ENCODE measurements at regions not wholly inside any gene's neighbourhood (a gene's known extent, or its start where the extent isn't known, plus 50 kb on each side); places are given as distances from the start of the nearest gene placed in this dataset.

DNA sequence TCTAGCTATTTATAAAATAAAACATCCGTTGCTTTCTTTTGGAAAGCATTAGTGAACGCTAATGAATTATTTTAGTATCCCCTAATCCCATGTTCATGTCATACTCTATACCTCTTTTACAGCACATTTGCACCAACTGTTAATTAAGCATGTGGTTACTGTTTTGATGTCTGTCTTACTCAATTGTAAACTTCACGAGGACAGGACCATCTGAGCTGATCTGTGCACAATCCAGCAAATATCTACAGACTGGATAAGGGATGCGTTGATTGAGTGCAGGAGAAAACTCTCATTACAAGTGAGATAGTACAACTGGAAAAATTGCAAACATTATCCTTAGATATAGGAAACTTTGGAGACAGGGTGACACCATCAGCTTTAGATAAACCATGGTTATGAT lies 201.1 kb downstream of the PCDH20 start:
- Histone ChIP-seq H3K79me2 (ENCODE audit: control insufficient read depth in 1 of 2, insufficient read depth in 2 of 2, low read length in 2 of 2) (no peaks in the 10 kb centered on the region), H2BK5ac (ENCODE audit: low read depth, low read length) (no peak overlapping the region), H3K9me3 (ENCODE audit: insufficient read depth in 2 of 2, low read depth in 1 of 2, low read length in 1 of 2) (no peaks in the 10 kb centered on the region), H2AK5ac (ENCODE audit: low read depth, low read length) (no peak overlapping the region), H3K27me3 (replicated peaks in 1 of 4; ENCODE audit: control insufficient read depth in 3 of 4, extremely low read depth in 1 of 4, insufficient read depth in 3 of 4, low read length in 3 of 4) (peaks cover 0 to 2% (median 0%) of the 10 kb centered on the region in 4 experiments; a peak in 1 of 7 replicates), H4K20me1 (replicated peaks in 1 of 2; ENCODE audit: control insufficient read depth in 1 of 2, insufficient read depth in 2 of 2, low read length in 2 of 2) (no peaks in the 10 kb centered on the region), H4K91ac (replicated peaks; ENCODE audit: insufficient read length, low read length) (no peak overlapping the region), H3K56ac (replicated peaks; ENCODE audit: insufficient read length, low read depth, low read length) (no peak overlapping the region), H2BK20ac (ENCODE audit: low read length) (no peak overlapping the region), H2BK120ac (replicated peaks; ENCODE audit: low read depth, low read length) (no peak overlapping the region), H3K79me1 (ENCODE audit: low read depth, low read length) (no peaks in the 10 kb centered on the region), H3K9ac (replicated peaks in 1 of 4; ENCODE audit: extremely low read depth in 1 of 4, low read depth in 3 of 4, low read length in 3 of 4) (no peak overlapping the region), H3K23ac (ENCODE audit: insufficient read length) (no peak overlapping the region), H2AFZ (ENCODE audit: low read length) (no peak overlapping the region), H3K4ac (replicated peaks; ENCODE audit: insufficient read length, low read depth, low read length) (no peak overlapping the region), H3K23me2 (ENCODE audit: low read depth, low read length) (no peaks in the 10 kb centered on the region), H3K36me3 (ENCODE audit: control insufficient read depth in 2 of 4, insufficient read depth in 4 of 4, low read length in 3 of 4) (no peaks in the 10 kb centered on the region), H3K4me3 (ENCODE audit: extremely low read depth in 1 of 4, insufficient read depth in 2 of 4, low read depth in 3 of 4, low read length in 4 of 4) (no peak overlapping the region), H3K4me1 (replicated peaks in 1 of 4; ENCODE audit: control insufficient read depth in 3 of 4, insufficient read depth in 4 of 4, low read length in 3 of 4) (no peaks in the 10 kb centered on the region), H4K8ac (ENCODE audit: extremely low read depth, insufficient read depth, low read length) (no peak overlapping the region), H2BK12ac (ENCODE audit: low read depth, low read length) (no peak overlapping the region), H3K4me2 (ENCODE audit: insufficient read depth in 1 of 2, low read depth in 2 of 2, low read length in 2 of 2) (no peak overlapping the region), H2BK15ac (ENCODE audit: low read length) (no peak overlapping the region), H4K5ac (ENCODE audit: insufficient read length, low read depth, low read length) (no peak overlapping the region), H3K14ac (ENCODE audit: insufficient read length) (no peak overlapping the region), H3K27ac (ENCODE audit: low read depth, low read length) (no peak overlapping the region), H3K18ac (ENCODE audit: extremely low read depth, low read length) (no peak overlapping the region)
- WGBS, 2 experiments (ENCODE audit: extremely low coverage in 1 of 2, insufficient coverage in 1 of 2, insufficient read length in 1 of 2, insufficient replicate concordance in 2 of 2, low coverage in 1 of 2, low lambda C conversion rate in 2 of 2, missing lambda C conversion rate in 1 of 2), result 94% methylated on average over 4 of the region's 4 CpGs; no CpG with 5 or more reads in 1 of the 2 experiments
- POLR2A ChIA-PET (ENCODE audit: partially characterized antibody), result no interaction called here
- DNase-seq (ENCODE audit: low read depth in 1 of 2, low spot score in 2 of 2), result no peak
- no peak for FAIRE-seq
- CTCF ChIA-PET (ENCODE audit: partially characterized antibody), result no interaction called here
- TF ChIP-seq TAF7 (optimal IDR thresholded peaks at IDR 0.05; ENCODE audit: borderline replicate concordance, low read depth, low read length) (no peak), SIRT6 (IDR thresholded peaks at IDR 0.05; ENCODE audit: low read length) (no peak), SRF (IDR thresholded peaks at IDR 0.05; ENCODE audit: low read depth, low read length) (no peak), JUND (IDR thresholded peaks at IDR 0.05; ENCODE audit: low read length) (no peak), SP2 (IDR thresholded peaks at IDR 0.05; ENCODE audit: low read length) (no peak), SUZ12 (IDR thresholded peaks at IDR 0.05; ENCODE audit: low read length) (no peak), BACH1 (IDR thresholded peaks at IDR 0.05; ENCODE audit: low read length) (no peak)
- TF ChIP-seq, protein P1, sequence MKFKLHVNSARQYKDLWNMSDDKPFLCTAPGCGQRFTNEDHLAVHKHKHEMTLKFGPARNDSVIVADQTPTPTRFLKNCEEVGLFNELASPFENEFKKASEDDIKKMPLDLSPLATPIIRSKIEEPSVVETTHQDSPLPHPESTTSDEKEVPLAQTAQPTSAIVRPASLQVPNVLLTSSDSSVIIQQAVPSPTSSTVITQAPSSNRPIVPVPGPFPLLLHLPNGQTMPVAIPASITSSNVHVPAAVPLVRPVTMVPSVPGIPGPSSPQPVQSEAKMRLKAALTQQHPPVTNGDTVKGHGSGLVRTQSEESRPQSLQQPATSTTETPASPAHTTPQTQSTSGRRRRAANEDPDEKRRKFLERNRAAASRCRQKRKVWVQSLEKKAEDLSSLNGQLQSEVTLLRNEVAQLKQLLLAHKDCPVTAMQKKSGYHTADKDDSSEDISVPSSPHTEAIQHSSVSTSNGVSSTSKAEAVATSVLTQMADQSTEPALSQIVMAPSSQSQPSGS (IDR thresholded peaks at IDR 0.05; ENCODE audit: low read length), result no peak
